Mammary epithelial cell (primary cell): ENCODE measurements at regions not wholly inside any gene's neighbourhood (a gene's known extent, or its start where the extent isn't known, plus 50 kb on each side); places are given as distances from the start of the nearest gene placed in this dataset.

ENCODE experiments used
- CTCF ChIP-seq, 2 donors: IDR thresholded peaks in 1 of 2; conservative IDR thresholded peaks in 1 of 2; 2 replicates each; pipeline ENCODE4 v1.5.1; 2011 to 2012; ENCODE audit warnings: inconsistent platforms in 2 of 2, low read length in 2 of 2, mild to moderate bottlenecking in 2 of 2, control low read depth in 1 of 2, low read depth in 1 of 2; ENCODE audit not compliant: insufficient read depth in 1 of 2; ENCODE audit errors: extremely low read depth in 1 of 2
- EZH2 ChIP-seq: IDR thresholded peaks from 2 replicates; pipeline ENCODE4 v1.6.1; 2012; ENCODE audit warnings: low read length, inconsistent platforms, borderline replicate concordance

GRCh38 chr5:60260658-60261057 lies 367.1 kb upstream of the PDE4D start:
- no peak for TF ChIP-seq CTCF (conservative IDR thresholded peaks at IDR 0.05 in 1 of 2, IDR thresholded peaks at IDR 0.05 in 1 of 2; ENCODE audit: extremely low read depth in 1 of 2, insufficient read depth in 1 of 2, low read depth in 1 of 2, low read length in 2 of 2)
- no peak for TF ChIP-seq EZH2
